ENCODE measurements at regions not wholly inside any gene's neighbourhood (a gene's known extent, or its start where the extent isn't known, plus 50 kb on each side); places are given as distances from the start of the nearest gene placed in this dataset.

GRCh38 chr4:11214281-11214680 is 214.4 kb downstream of the HS3ST1 start:
- H3K27me3 ChIP-seq (ENCODE audit: control insufficient read depth in 4 of 4, insufficient read depth in 4 of 4, low read length in 3 of 4): peaks cover 0 to 3% (median 0%) of the 10 kb centered on the region in 4 donors
- WGBS: 48% methylated on average over 3 of the region's 3 CpGs
- no peak overlapping the region for H3K9ac ChIP-seq (ENCODE audit: low read depth in 1 of 2, low read length in 2 of 2)
- no peak overlapping the region for H3K4me3 ChIP-seq (ENCODE audit: low read depth in 1 of 3, low read length in 3 of 3)
- DNase-seq (ENCODE audit: low spot score): no peak
- no peak overlapping the region for H3K27ac ChIP-seq (ENCODE audit: low read depth in 1 of 2, low read length in 2 of 2)
- no peaks in the 10 kb centered on the region for H3K4me1 ChIP-seq (ENCODE audit: control insufficient read depth in 4 of 4, insufficient read depth in 4 of 4, low read length in 3 of 4)
- no peaks in the 10 kb centered on the region for H3K36me3 ChIP-seq (ENCODE audit: control insufficient read depth in 4 of 4, insufficient read depth in 3 of 4, low read depth in 1 of 4, low read length in 3 of 4)
- no peaks in the 10 kb centered on the region for H3K9me3 ChIP-seq (ENCODE audit: control insufficient read depth in 4 of 4, low read length in 3 of 4)
- TF ChIP-seq SP1 (IDR thresholded peaks at IDR 0.05): no peak
- no peak for TF ChIP-seq YY1 (IDR thresholded peaks at IDR 0.05)
- no peak for TF ChIP-seq EGR1 (IDR thresholded peaks at IDR 0.05; ENCODE audit: low read depth in 2 of 2)
- no peak for TF ChIP-seq RXRA (IDR thresholded peaks at IDR 0.05)
- TF ChIP-seq RAD21 (IDR thresholded peaks at IDR 0.05): no peak
- TF ChIP-seq TAF1 (conservative IDR thresholded peaks at IDR 0.05): no peak
- TF ChIP-seq FOXA2 (IDR thresholded peaks at IDR 0.05): no peak

- Histone ChIP-seq H3K36me3 (ENCODE audit: control insufficient read depth in 4 of 4, insufficient read depth in 3 of 4, low read depth in 1 of 4, low read length in 3 of 4) (no peaks in the 10 kb centered on the region), H3K4me3 (ENCODE audit: low read depth in 1 of 3, low read length in 3 of 3) (no peak overlapping the region), H3K27me3 (ENCODE audit: control insufficient read depth in 4 of 4, insufficient read depth in 4 of 4, low read length in 3 of 4) (no peaks in the 10 kb centered on the region), H3K4me1 (ENCODE audit: control insufficient read depth in 4 of 4, insufficient read depth in 4 of 4, low read length in 3 of 4) (no peaks in the 10 kb centered on the region), H3K27ac (ENCODE audit: low read depth in 1 of 2, low read length in 2 of 2) (no peak overlapping the region), H3K9me3 (ENCODE audit: control insufficient read depth in 4 of 4, low read length in 3 of 4) (peaks cover 1 to 9% (median 3%) of the 10 kb centered on the region in 4 donors), H3K9ac (ENCODE audit: low read depth in 1 of 2, low read length in 2 of 2) (no peak overlapping the region)
- WGBS: 76% methylated on average over 5 of the region's 5 CpGs
- no peak for TF ChIP-seq HNF4G (IDR thresholded peaks at IDR 0.05)
- TF ChIP-seq HNF4A (conservative IDR thresholded peaks at IDR 0.05): no peak
- TF ChIP-seq NR2F2 (IDR thresholded peaks at IDR 0.05): no peak
- TF ChIP-seq RXRA (IDR thresholded peaks at IDR 0.05): no peak
- TF ChIP-seq, protein P1, sequence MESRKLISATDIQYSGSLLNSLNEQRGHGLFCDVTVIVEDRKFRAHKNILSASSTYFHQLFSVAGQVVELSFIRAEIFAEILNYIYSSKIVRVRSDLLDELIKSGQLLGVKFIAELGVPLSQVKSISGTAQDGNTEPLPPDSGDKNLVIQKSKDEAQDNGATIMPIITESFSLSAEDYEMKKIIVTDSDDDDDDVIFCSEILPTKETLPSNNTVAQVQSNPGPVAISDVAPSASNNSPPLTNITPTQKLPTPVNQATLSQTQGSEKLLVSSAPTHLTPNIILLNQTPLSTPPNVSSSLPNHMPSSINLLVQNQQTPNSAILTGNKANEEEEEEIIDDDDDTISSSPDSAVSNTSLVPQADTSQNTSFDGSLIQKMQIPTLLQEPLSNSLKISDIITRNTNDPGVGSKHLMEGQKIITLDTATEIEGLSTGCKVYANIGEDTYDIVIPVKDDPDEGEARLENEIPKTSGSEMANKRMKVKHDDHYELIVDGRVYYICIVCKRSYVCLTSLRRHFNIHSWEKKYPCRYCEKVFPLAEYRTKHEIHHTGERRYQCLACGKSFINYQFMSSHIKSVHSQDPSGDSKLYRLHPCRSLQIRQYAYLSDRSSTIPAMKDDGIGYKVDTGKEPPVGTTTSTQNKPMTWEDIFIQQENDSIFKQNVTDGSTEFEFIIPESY (IDR thresholded peaks at IDR 0.05): no peak
- TF ChIP-seq ATF3 (IDR thresholded peaks at IDR 0.05): no peak
- no peak for TF ChIP-seq FOXA1 (IDR thresholded peaks at IDR 0.05)
- TF ChIP-seq FOXA2 (IDR thresholded peaks at IDR 0.05): no peak
- TF ChIP-seq REST (IDR thresholded peaks at IDR 0.05): no peak
- no peak for TF ChIP-seq GABPA (IDR thresholded peaks at IDR 0.05 in 1 of 2, conservative IDR thresholded peaks at IDR 0.05 in 1 of 2)
- no peak for TF ChIP-seq MAX (IDR thresholded peaks at IDR 0.05)
- no peak for TF ChIP-seq TAF1 (conservative IDR thresholded peaks at IDR 0.05)
- DNase-seq (ENCODE audit: low spot score): no peak
Measured at GRCh38 chr4:11209826-11210225, 218.9 kb downstream of the HS3ST1 start.

Measured in liver (tissue), 7 donors.